IMR-90 (cell line): ENCODE measurements at regions not wholly inside any gene's neighbourhood (a gene's known extent, or its start where the extent isn't known, plus 50 kb on each side); places are given as distances from the start of the nearest gene placed in this dataset.

Experiments
- ATAC-seq: fragments of 200-7000 bp; cut with Tn5 transposase; 2 replicates; pipeline ENCODE4 v1.9.1; 2020; ENCODE audit warnings: low read depth, mild to moderate bottlenecking, moderate library complexity
- BruUV-seq: library from RNA; stranded (reverse); fragments of 400-500 nt; replicated peaks from 2 replicates; lab custom pipeline; 2021; lab: Mats Ljungman, UMichigan
- CTCF ChIA-PET: fragments of 300-600 bp; formaldehyde crosslinking; extraction: SDS; loops from one replicate; lab custom pipeline; 2021; ENCODE audit warnings: antibody characterized with exemption; lab: Yijun Ruan, JAX
- POLR2A ChIA-PET: fragments of 300-600 bp; sonication (Branson Sonifier 250); formaldehyde crosslinking; loops from one replicate; lab custom pipeline; 2022; ENCODE audit warnings: antibody characterized with exemption; ENCODE audit not compliant: unreplicated experiment; lab: Charles Lee
- DNase-seq: peaks from one replicate; pipeline ENCODE4 v3.0.0; 2013
- H2AFZ ChIP-seq: replicated peaks from 2 replicates; pipeline ENCODE3; 2013; ENCODE audit warnings: low read length, mild to moderate bottlenecking; ENCODE audit not compliant: poor library complexity
- H2AK5ac ChIP-seq: 2 replicates; pipeline ENCODE4 v1.6.1; 2013; ENCODE audit warnings: low read depth, low read length, inconsistent platforms
- H2AK9ac ChIP-seq: replicated peaks from 2 replicates; pipeline ENCODE3; 2013; ENCODE audit warnings: mild to moderate bottlenecking, low read depth, low read length, moderate library complexity; ENCODE audit not compliant: poor library complexity
- H2BK120ac ChIP-seq: 2 replicates; pipeline ENCODE4 v1.6.1; 2013; ENCODE audit warnings: low read depth, low read length, inconsistent platforms
- H2BK15ac ChIP-seq: 3 replicates; pipeline ENCODE4 v1.6.1; 2013; ENCODE audit warnings: low read depth, low read length, inconsistent platforms
- H2BK20ac ChIP-seq: 2 replicates; pipeline ENCODE4 v1.6.1; 2013; ENCODE audit warnings: low read depth, mild to moderate bottlenecking, inconsistent platforms, low read length, moderate library complexity
- H2BK5ac ChIP-seq: 2 replicates; pipeline ENCODE4 v1.6.1; 2013; ENCODE audit warnings: mild to moderate bottlenecking, low read depth, low read length, inconsistent platforms; ENCODE audit not compliant: poor library complexity, severe bottlenecking
- H3K14ac ChIP-seq: replicated peaks from 2 replicates; pipeline ENCODE4 v1.6.1; 2013; ENCODE audit warnings: low read depth, low read length, inconsistent platforms
- H3K18ac ChIP-seq: 2 replicates; pipeline ENCODE4 v1.6.1; 2013; ENCODE audit warnings: low read depth, low read length, control low read depth
- H3K23ac ChIP-seq: 2 replicates; pipeline ENCODE4 v1.6.1; 2013; ENCODE audit warnings: low read depth, low read length, inconsistent platforms
- H3K27ac ChIP-seq: 2 replicates; pipeline ENCODE4 v1.5.1; 2013; ENCODE audit warnings: mild to moderate bottlenecking, control low read depth, low read length; ENCODE audit not compliant: insufficient read depth
- H3K27me3 ChIP-seq: 2 replicates; pipeline ENCODE4 v1.6.1; 2013; ENCODE audit warnings: low read length; ENCODE audit not compliant: control insufficient read depth, insufficient read depth
- H3K36me3 ChIP-seq: 2 replicates; pipeline ENCODE4 v1.6.1; 2013; ENCODE audit warnings: low read length, mixed read lengths; ENCODE audit not compliant: control insufficient read depth, insufficient read depth
- H3K4ac ChIP-seq: 2 replicates; pipeline ENCODE4 v1.6.1; 2013; ENCODE audit warnings: low read depth, low read length, inconsistent platforms
- H3K4me1 ChIP-seq: 2 replicates; pipeline ENCODE4 v1.6.1; 2013; ENCODE audit warnings: low read length, mixed read lengths; ENCODE audit not compliant: control insufficient read depth, insufficient read depth
- H3K4me2 ChIP-seq: 2 replicates; pipeline ENCODE4 v1.6.1; 2013; ENCODE audit warnings: low read depth, mild to moderate bottlenecking, control low read depth, low read length, moderate library complexity
- H3K4me3 ChIP-seq: 2 replicates; pipeline ENCODE4 v1.5.1; 2013; ENCODE audit warnings: low read depth, mild to moderate bottlenecking, control low read depth, low read length, moderate library complexity; ENCODE audit not compliant: insufficient read depth
- H3K56ac ChIP-seq: 2 replicates; pipeline ENCODE4 v1.6.1; 2013; ENCODE audit warnings: low read length, inconsistent platforms; ENCODE audit not compliant: insufficient read depth; ENCODE audit errors: extremely low read depth
- H3K79me1 ChIP-seq, 2 experiments: 2 replicates each; pipeline ENCODE4 v1.6.1; 2013; ENCODE audit warnings: low read length in 2 of 2, inconsistent platforms in 1 of 2, low read depth in 1 of 2
- H3K9ac ChIP-seq: 2 replicates; pipeline ENCODE4 v1.6.1; 2013; ENCODE audit warnings: low read depth, low read length, control low read depth
- H3K9me1 ChIP-seq: 2 replicates; pipeline ENCODE4 v1.6.1; 2013; ENCODE audit warnings: low read length, inconsistent platforms; ENCODE audit not compliant: insufficient read depth
- H3K9me3 ChIP-seq: 2 replicates; pipeline ENCODE4 v1.6.1; 2013; ENCODE audit warnings: low read length; ENCODE audit not compliant: control insufficient read depth, insufficient read depth
- H4K20me1 ChIP-seq: 2 replicates; pipeline ENCODE4 v1.6.1; 2013; ENCODE audit warnings: low read length, inconsistent platforms; ENCODE audit not compliant: insufficient read depth
- H4K5ac ChIP-seq: 2 replicates; pipeline ENCODE4 v1.6.1; 2013; ENCODE audit warnings: mild to moderate bottlenecking, low read depth, low read length, control low read depth
- H4K8ac ChIP-seq, 2 experiments: 2 replicates each; pipeline ENCODE4 v1.6.1; 2013; ENCODE audit warnings: low read depth in 2 of 2, low read length in 2 of 2, control low read depth in 1 of 2, inconsistent platforms in 1 of 2
- H4K91ac ChIP-seq: 2 replicates; pipeline ENCODE4 v1.6.1; 2013; ENCODE audit warnings: low read depth, low read length, inconsistent platforms; ENCODE audit not compliant: insufficient read depth
- MAFK ChIP-seq: IDR thresholded peaks from 2 replicates; pipeline ENCODE4 v1.6.1; 2012; ENCODE audit warnings: low read depth, low read length, improper control_type of control experiment
- MXI1 ChIP-seq: IDR thresholded peaks from 2 replicates; pipeline ENCODE4 v1.6.1; 2012; ENCODE audit warnings: low read depth, mild to moderate bottlenecking, low read length, moderate library complexity, borderline replicate concordance
- NFE2L2 ChIP-seq: fragments of 150-350 bp; IDR thresholded peaks from 2 replicates; pipeline ENCODE4 v1.6.1; 2016; ENCODE audit warnings: low read depth, mild to moderate bottlenecking, low read length
- RCOR1 ChIP-seq: IDR thresholded peaks from 2 replicates; pipeline ENCODE4 v1.6.1; 2012; ENCODE audit warnings: mild to moderate bottlenecking, low read length, improper control_type of control experiment; ENCODE audit not compliant: insufficient replicate concordance
- WGBS, 2 experiments: methylation state at CpG; one replicate each; pipeline versions ENCODE4 v1.1.5 to v1.1.7; 2013; ENCODE audit warnings: missing lambda C conversion rate in 2 of 2; ENCODE audit not compliant: insufficient read length in 1 of 2; ENCODE audit errors: extremely low coverage in 2 of 2; 5-methylcytosine and 5-hydroxymethylcytosine counted together
- dilution Hi-C: fragments of 300-500 bp; cut with HindIII; formaldehyde crosslinking; loops from one replicate; pipeline ENCODE4 v1.14.3; 2018; ENCODE audit warnings: low sequenced_read_pairs; ENCODE audit not compliant: unreplicated experiment
- in situ Hi-C: fragments of 300-500 bp; cut with MboI; formaldehyde crosslinking; loops from 3 replicates; pipeline ENCODE4 v1.14.3; 2019; ENCODE audit warnings: low sequenced_read_pairs, inconsistent platforms, mixed read lengths
- intact Hi-C: fragments of 100-400 bp; cut with micrococcal nuclease; formaldehyde crosslinking; loops from 2 replicates; pipeline ENCODE4 v1.10.0; 2022
- TF ChIP-seq, protein P1 (sequence below): fragments of 150-350 bp; IDR thresholded peaks from 2 replicates; pipeline ENCODE4 v1.6.1; 2016; ENCODE audit warnings: low read depth, mild to moderate bottlenecking, low read length, moderate library complexity, borderline replicate concordance

GRCh38 chr14:34138175-34138574 is 187.3 kb upstream of the EGLN3 start:
- no peak for ATAC-seq
- no peak overlapping the region for H4K8ac ChIP-seq
- H3K4ac ChIP-seq, result no peak overlapping the region
- ChIA-PET CTCF (interaction anchor here (0.6 kb wide), 1 partner anchor 253 kb away, joined by 3 read pairs; no protein-coding TSS in a partner anchor), POLR2A (no interaction called here)
- no peak overlapping the region for H3K27ac ChIP-seq
- BruUV-seq, result no TSS peak
- intact Hi-C loops (no loop called here), dilution Hi-C loops (no loop called here), in situ Hi-C loops (no loop called here)
- no peak overlapping the region for H4K91ac ChIP-seq
- no peak overlapping the region for H4K5ac ChIP-seq
- no peaks in the 10 kb centered on the region for H3K9me1 ChIP-seq
- TF ChIP-seq RCOR1 (no peak), MXI1 (no peak), NFE2L2 (no peak), MAFK (no peak)
- TF ChIP-seq, protein P1, sequence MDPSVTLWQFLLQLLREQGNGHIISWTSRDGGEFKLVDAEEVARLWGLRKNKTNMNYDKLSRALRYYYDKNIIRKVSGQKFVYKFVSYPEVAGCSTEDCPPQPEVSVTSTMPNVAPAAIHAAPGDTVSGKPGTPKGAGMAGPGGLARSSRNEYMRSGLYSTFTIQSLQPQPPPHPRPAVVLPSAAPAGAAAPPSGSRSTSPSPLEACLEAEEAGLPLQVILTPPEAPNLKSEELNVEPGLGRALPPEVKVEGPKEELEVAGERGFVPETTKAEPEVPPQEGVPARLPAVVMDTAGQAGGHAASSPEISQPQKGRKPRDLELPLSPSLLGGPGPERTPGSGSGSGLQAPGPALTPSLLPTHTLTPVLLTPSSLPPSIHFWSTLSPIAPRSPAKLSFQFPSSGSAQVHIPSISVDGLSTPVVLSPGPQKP, result no peak
- no peak overlapping the region for H3K23ac ChIP-seq
- H3K4me3 ChIP-seq, result no peak overlapping the region
- no peak overlapping the region for H2AFZ ChIP-seq
- H2BK15ac ChIP-seq, result no peak overlapping the region
- H3K4me1 ChIP-seq, result no peaks in the 10 kb centered on the region
- no peaks in the 10 kb centered on the region; the same call in 1 of the 2 replicates for H3K27me3 ChIP-seq
- H2BK120ac ChIP-seq, result no peak overlapping the region
- H3K9ac ChIP-seq, result no peak overlapping the region
- no peak overlapping the region for H2BK5ac ChIP-seq
- no peak overlapping the region for H2AK5ac ChIP-seq
- no peak overlapping the region for H2AK9ac ChIP-seq
- H3K9me3 ChIP-seq, result no peaks in the 10 kb centered on the region
- WGBS, 2 experiments, result 18% methylated on average over 2 of the region's 4 CpGs; no CpG with 5 or more reads in 1 of the 2 experiments
- no peak overlapping the region for H2BK20ac ChIP-seq
- no peak overlapping the region for H3K4me2 ChIP-seq
- DNase-seq, result no peak
- H3K79me1 ChIP-seq, result no peaks in the 10 kb centered on the region
- no peak overlapping the region for H3K56ac ChIP-seq
- H3K14ac ChIP-seq, result no peak overlapping the region
- H4K20me1 ChIP-seq, result no peaks in the 10 kb centered on the region
- no peak overlapping the region for H3K18ac ChIP-seq
- H3K36me3 ChIP-seq, result no peaks in the 10 kb centered on the region
